Limb (tissue), 2 donors: ENCODE measurements at regions not wholly inside any gene's neighbourhood (a gene's known extent, or its start where the extent isn't known, plus 50 kb on each side); places are given as distances from the start of the nearest gene placed in this dataset.
"Not testable (repeated sequence)": the region's sequence is repeated elsewhere in the genome, so short reads cannot be mapped to it uniquely, and the experiment has no call there.

Experiments
- DNase-seq, 2 donors: peaks; one replicate each; pipeline ENCODE4 v3.0.0-alpha.2; 2016; ENCODE audit errors: extremely low spot score in 2 of 2

DNA sequence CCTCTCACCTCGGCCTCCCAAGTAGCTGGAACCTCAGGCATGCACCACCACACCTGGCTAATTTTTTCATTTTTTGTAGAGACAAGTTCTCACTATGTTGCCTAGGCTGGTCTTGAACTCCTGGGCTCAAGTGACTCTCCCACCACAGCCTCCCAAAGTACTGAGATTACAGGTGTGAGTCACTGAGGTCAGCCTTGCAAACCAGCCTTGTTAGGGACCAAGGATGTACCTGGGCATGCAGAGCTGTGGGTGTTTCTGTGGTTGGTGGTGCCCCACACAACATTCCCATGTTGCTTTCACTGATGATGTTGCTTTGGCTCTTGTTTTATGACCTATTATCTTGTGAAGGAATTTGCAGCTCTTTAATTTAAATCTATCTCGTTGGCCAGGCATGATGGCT is 54.8 kb downstream of the OTUD1 start:
- no peak for DNase-seq

GRCh38 chr10:23496727-23497126 is 57.9 kb downstream of the OTUD1 start:
- no peak for DNase-seq

DNA sequence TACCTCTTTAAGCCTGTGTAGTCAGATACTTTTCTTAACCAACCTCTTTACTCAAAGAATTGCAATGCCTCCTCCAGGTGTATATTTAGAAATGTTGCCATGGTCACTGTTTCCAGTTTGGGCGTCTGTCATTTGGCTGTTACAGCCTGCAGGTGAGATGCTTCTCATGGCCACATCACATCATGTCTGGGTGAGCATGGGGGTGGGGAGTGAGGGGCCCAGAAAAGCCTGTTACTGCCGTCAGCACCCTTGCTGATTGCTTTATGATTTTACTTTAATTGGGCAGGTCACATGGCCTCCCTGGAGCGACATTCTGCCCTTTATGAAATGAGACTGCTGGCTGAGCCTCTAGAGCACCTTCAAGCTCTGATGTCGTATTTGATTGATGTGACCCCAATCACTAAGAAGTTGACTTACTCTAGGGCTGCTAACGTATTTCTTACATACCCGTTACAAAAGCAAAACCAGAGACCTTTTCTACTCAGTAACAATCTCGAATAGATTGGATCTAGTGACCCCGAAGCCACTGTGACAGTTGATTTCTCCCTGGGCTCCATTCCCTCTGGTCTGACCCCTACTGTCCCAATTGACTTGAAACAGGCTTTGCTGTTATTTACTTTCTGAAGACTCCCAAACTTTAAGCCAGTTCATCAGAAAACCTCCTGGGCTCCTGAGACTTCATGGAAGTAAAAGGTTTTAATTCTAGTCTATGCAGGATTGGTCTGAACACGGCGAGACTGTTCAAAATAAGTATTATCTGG is 60.7 kb downstream of the OTUD1 start:
- DNase-seq: no peak

DNA sequence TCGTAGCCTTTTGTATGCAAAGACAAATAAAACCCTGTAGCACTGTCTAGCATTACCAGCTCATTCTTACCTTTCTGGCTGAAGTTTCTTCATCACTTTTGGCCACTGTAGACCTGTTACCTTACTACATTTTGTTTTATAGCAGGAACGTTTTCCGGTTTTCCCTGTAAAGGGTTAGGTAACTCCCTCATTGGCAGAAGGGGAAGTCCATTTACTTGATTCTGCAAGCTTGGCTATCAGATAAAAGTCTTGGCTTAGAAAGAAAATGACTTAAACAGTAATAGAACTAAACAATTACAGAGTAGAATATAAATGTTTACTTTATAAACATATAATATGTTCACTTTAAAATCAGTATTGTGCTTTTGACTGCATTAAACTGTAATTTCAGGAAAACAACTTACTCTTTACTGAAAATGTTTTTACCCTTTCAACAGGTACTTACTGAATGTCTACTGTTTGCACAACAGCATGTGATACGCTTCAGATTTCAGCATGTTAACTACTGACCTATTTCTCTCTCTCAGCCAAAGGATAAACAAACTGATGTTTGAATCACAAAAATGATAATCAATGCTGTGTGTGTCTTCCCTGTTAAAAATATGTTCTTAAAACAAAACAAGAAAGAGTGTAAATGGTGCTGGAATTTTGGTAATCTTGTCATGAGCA is 67.1 kb downstream of the OTUD1 start:
- no peak for DNase-seq

DNA sequence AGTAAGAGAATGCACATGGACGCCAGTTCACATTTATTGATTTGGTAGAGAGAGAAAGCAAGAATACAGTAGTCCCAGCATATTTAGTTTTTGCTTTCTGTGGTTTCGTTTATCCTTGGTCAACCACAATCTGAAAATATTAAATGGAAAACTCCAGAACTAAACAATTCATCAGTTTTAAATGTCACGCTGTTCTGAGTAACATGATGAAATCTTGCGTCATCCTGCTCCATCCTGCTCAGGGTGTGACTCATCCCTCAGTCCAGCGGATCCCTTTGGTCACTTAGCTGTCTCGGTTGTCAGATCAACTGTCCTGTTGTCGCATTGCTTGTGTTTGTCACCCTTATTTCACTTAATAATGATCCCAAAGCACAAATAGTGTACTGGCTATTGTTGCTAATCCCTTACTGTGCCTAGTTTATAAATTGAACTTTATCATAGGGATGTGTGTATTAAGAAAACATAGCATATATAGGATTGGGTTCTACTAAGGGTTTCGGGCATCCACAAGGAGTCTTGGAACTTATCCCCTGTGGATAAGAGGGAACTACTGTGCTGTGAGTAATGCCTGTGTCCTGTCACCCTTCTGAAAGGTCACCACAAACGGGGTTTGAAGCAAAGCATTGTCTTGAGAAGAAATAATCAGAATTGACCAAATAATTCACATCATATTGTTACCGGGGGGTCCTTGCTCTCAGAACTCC is 73.6 kb downstream of the OTUD1 start:
- DNase-seq: no peak

- DNase-seq: not testable (repeated sequence)
Observed at GRCh38 chr10:23513621-23514020, 74.7 kb downstream of the OTUD1 start.

DNA sequence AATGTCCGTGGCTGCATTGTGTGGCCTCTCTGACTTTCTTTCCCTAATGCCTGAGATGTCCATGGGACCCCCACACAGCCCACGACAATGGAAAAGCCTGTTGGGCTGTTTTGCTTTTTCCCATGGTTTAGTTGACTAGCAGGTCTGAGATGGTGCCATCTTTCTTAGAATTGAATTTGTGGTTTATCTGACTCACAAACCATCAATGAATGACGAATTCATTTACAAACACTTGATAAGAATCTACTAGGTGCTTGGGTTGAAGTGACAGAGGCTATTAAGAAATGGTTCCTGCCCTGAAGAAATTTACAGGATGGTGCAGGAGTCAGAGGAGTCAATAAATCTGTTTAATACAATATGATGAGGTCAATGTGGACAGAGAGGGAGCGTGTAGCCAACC is 75.4 kb downstream of the OTUD1 start:
- no peak for DNase-seq

DNA sequence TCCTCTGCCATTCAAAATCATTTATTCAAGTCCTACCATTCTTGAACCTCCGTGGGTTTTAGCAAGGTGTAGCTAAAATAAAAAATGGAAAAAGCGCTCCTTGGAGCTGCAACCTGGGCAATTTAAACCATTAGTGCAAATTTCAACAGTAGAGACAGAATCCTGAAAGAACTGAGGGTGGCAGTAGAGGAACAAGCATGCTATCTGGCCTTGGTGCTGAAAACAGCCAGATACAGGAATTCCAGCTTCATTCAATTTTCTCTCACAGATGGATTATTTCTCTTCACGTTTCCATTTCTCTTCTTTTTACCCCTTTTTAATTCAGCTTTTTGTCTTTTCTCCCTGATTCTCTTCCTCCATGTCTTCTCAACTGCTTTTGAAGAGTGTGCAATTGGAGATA is 77.7 kb downstream of the OTUD1 start:
- DNase-seq: peak in 1 of 2 donors; percentile 65

DNA sequence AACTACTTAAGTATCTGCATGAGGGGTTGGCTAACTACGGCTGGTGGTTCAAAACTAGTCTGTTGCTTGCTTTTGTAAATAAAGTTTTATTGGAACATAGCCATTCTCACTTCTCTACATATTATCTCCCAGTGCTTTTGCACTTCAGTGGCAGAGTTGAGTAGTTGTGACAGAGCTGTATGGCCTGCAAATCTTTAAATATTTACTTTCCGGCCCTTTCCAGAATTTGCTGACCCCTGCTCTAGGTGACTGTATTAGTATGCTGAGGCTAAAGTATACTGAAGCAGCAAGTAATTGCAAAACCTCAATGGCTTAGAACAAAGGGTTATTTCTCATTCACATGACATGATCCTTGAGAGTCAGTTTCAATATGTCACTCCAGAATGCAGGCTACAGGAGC is 78.3 kb downstream of the OTUD1 start:
- DNase-seq: no peak

DNA sequence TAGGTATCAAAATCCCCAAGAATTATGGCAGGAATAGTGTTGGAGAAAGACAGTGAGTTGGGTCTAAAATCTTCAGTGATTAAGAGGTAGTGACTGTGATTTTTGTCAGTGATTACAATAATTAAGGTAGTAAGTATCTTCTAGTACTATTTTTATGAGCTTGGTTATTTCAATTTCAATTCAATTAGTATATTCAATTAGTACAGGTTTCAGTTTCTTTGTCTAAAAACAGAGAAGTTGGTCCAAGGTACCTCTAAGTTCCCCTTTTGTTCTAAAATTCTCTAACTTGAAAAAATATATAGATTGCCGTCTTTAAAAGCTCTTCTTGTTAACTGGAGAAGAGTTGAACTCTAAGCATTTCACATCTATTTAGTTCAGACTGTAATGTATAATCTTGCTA is 82.9 kb downstream of the OTUD1 start:
- DNase-seq: no peak

- no peak for DNase-seq
Observed at GRCh38 chr10:23522345-23522744, 83.5 kb downstream of the OTUD1 start.

- no peak for DNase-seq
Observed at GRCh38 chr10:23523251-23523650, 84.4 kb downstream of the OTUD1 start.

DNA sequence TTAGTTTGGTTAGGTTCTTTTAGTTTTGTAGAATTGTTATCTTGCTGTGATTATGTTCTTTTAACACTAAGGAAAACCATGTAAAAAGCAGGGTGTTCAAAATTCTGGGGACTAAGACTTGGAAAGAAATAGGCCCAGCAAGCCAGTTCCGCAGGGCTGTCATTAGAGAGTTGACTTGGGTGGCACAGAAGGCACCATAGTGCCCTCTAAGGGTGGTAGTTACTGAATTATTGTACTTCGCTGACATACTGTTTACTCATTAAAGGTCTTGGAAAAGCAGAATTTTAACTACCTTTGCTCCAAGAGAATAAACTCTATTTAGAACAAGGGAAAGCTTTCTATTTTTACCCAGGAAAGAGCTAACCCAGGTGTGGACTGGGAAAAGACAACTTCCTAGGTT is 86.5 kb downstream of the OTUD1 start:
- DNase-seq: no peak

- DNase-seq: no peak
Observed at GRCh38 chr10:23528419-23528818, 89.5 kb downstream of the OTUD1 start.

DNA sequence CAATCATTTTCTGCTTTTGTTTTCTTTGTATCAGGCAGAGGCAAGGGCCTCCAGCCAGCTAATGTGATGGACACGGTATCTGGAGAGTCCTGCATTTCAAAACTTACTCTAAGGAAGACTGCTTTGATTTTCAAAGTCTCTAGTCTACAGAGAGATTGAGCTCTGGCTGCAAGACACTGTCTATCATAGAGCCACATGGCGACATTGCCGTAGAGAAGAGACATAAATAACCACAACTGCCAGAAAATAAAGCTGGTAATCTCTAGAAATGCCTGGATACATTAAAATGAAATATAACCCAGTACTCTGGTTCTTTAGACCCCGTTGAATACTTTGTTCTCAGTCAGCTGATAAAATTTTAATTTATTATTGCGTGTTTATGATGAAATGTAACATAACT is 90.8 kb downstream of the OTUD1 start:
- DNase-seq: no peak

GRCh38 chr10:23530079-23530478 is 91.2 kb downstream of the OTUD1 start:
- DNase-seq: peak in 1 of 2 donors; percentile 34

DNA sequence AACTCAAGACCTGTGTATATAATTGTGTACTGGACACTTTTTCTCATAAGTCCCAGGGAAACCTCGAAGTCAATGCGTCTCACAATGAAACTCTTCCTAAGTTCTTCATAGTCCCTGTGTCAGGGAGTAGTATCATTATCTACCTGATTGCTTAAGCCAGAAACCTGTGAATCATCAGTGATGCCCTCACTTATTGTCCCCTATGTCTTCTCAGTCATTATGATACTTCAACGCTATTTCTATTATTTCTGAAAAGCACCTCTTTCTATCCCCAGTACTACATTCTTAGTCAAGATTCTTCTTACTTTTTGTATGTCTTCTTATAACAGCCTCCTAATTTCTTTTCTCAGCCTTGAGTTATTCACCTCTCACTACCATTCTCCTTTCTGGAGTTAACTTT is 94.3 kb downstream of the OTUD1 start:
- no peak for DNase-seq

DNA sequence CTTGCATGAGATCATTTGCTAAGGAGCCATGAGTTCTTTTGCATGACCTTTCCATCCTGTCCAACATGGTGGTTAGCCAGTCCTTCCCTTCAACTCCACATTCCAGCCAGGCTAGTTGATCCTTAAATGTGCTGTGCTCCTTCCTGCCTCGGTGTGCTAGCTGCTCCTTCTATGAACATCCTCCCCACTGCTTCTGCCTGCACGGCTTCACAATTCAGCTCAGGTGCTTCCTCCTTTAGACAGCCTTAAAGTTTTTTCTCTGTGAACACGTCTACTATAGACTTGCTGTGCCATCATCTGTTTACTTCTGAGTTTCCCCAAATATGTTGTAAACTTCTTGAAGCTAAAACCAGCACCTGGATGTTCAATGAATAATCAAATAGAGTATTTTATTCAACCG is 95.5 kb downstream of the OTUD1 start:
- no peak for DNase-seq

GRCh38 chr10:23534761-23535160 is 95.9 kb downstream of the OTUD1 start:
- DNase-seq: no peak

DNA sequence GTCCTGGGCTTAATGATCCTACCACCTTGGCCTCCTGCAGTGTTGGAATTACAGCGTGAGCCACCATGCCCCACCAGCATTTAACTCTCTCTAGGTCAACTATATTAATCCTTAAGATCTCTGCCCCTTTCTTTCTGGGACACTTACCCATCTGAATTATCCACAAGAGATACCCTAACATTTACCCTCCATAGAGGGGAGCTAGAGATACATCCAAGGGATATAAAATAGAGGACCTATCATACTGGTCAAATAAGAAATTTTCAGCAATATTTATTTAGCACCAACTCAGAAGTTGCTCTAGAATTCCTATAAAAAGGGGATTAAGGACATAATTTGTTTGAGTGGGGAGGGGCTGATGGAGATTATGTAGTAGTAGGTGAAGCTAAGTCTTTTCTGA is 96.5 kb downstream of the OTUD1 start:
- DNase-seq: no peak

DNA sequence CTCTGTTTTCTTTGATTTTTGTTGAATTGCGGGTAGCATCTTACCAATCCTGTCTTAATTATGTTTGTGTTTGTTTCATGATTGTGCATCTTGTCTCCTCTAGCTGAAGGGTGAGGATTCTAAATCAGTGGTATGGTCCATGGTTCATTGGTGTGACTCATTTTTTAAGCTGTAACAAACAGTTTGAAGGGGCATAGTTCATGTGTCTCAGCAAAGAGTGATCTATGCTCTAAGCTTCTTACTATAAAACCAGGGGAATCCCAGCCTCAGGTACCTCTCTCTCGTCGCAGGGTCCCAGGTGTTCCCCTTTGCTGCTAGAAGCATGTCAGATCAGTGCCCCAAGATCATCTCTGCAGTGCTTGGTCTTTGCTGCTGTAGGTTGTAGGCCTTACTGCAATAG is 100.1 kb downstream of the OTUD1 start:
- DNase-seq: no peak

- DNase-seq: no peak
Observed at GRCh38 chr10:23540401-23541030, 101.6 kb downstream of the OTUD1 start.
